Neutrophil (primary cell): ENCODE measurements at regions not wholly inside any gene's neighbourhood (a gene's known extent, or its start where the extent isn't known, plus 50 kb on each side); places are given as distances from the start of the nearest gene placed in this dataset.

Source experiments
- H3K27ac ChIP-seq: fragments of 200-600 bp; sonication (generic); 2 replicates; pipeline ENCODE4 v1.5.1; 2016; ENCODE audit warnings: mild to moderate bottlenecking, moderate library complexity
- H3K27me3 ChIP-seq: fragments of 200-600 bp; sonication (generic); 2 replicates; pipeline ENCODE4 v1.6.0; 2016; ENCODE audit warnings: mild to moderate bottlenecking
- H3K36me3 ChIP-seq: fragments of 200-600 bp; sonication (generic); 2 replicates; pipeline ENCODE4 v1.5.1; 2017
- H3K4me1 ChIP-seq, 2 experiments: fragments of 200-600 bp in 1 of 2; sonication (generic) in 1 of 2; 1 replicate in 1 of 2; 2 replicates in 1 of 2; pipeline versions ENCODE4 v1.5.1 to v1.6.1; 2013 to 2016; ENCODE audit warnings: low read depth in 1 of 2, low read length in 1 of 2, mild to moderate bottlenecking in 1 of 2, moderate library complexity in 1 of 2; ENCODE audit not compliant: control insufficient read depth in 1 of 2, insufficient read depth in 1 of 2
- H3K4me3 ChIP-seq, 2 experiments: fragments of 200-600 bp in 1 of 2; sonication (generic) in 1 of 2; 1 replicate in 1 of 2; 2 replicates in 1 of 2; pipeline ENCODE4 v1.5.1; 2013 to 2016; ENCODE audit warnings: low read depth in 1 of 2, low read length in 1 of 2, mild to moderate bottlenecking in 1 of 2, moderate library complexity in 1 of 2
- H3K9me3 ChIP-seq: fragments of 200-600 bp; sonication (generic); 2 replicates; pipeline ENCODE4 v1.5.1; 2016
- CTCF ChIP-seq: fragments of 200-600 bp; sonication (generic); IDR thresholded peaks from 2 replicates; pipeline ENCODE4 v1.5.1; 2016; ENCODE audit warnings: antibody characterized with exemption

- TF ChIP-seq CTCF, result no peak
- Histone ChIP-seq H3K27me3 (no peaks in the 10 kb centered on the region), H3K9me3 (no peaks in the 10 kb centered on the region), H3K36me3 (no peaks in the 10 kb centered on the region), H3K4me1 (no peaks in the 10 kb centered on the region), H3K27ac (no peak overlapping the region), H3K4me3 (no peak overlapping the region)
Measured at GRCh38 chr12:126644236-126645020, 1579.2 kb downstream of the AACS start.

- no peaks in the 10 kb centered on the region for H3K9me3 ChIP-seq
- H3K4me3 ChIP-seq, result no peak overlapping the region
- no peak overlapping the region for H3K27ac ChIP-seq
- TF ChIP-seq CTCF, result no peak
- no peaks in the 10 kb centered on the region for H3K4me1 ChIP-seq
- H3K27me3 ChIP-seq, result no peaks in the 10 kb centered on the region
- no peaks in the 10 kb centered on the region for H3K36me3 ChIP-seq
Measured at GRCh38 chr12:126648074-126648473, 1582.8 kb downstream of the AACS start.

GRCh38 chr12:126651133-126651532 is 1585.9 kb downstream of the AACS start:
- no peaks in the 10 kb centered on the region for H3K36me3 ChIP-seq
- no peak overlapping the region for H3K4me3 ChIP-seq
- H3K27me3 ChIP-seq, result no peaks in the 10 kb centered on the region
- H3K4me1 ChIP-seq, result no peaks in the 10 kb centered on the region
- no peaks in the 10 kb centered on the region for H3K9me3 ChIP-seq
- no peak overlapping the region for H3K27ac ChIP-seq
- TF ChIP-seq CTCF, result no peak

GRCh38 chr12:126663304-126664094 is 1598.3 kb downstream of the AACS start:
- no peak overlapping the region for H3K4me3 ChIP-seq
- no peak overlapping the region for H3K27ac ChIP-seq
- H3K36me3 ChIP-seq, result no peaks in the 10 kb centered on the region
- H3K9me3 ChIP-seq, result no peaks in the 10 kb centered on the region
- H3K27me3 ChIP-seq, result no peaks in the 10 kb centered on the region
- TF ChIP-seq CTCF, result no peak
- H3K4me1 ChIP-seq, result no peaks in the 10 kb centered on the region

GRCh38 chr12:126667339-126667738 is 1599.6 kb upstream of the TMEM132C start:
- Histone ChIP-seq H3K27me3 (no peaks in the 10 kb centered on the region), H3K36me3 (no peaks in the 10 kb centered on the region), H3K4me3 (no peak overlapping the region), H3K9me3 (no peaks in the 10 kb centered on the region), H3K27ac (no peak overlapping the region), H3K4me1 (no peaks in the 10 kb centered on the region)
- TF ChIP-seq CTCF, result no peak
